ENCODE measurements at regions not wholly inside any gene's neighbourhood (a gene's known extent, or its start where the extent isn't known, plus 50 kb on each side); places are given as distances from the start of the nearest gene placed in this dataset.

GRCh38 chr10:120386896-120387295 lies 70.1 kb upstream of the PLPP4 start:
- TF ChIP-seq CTCF (IDR thresholded peaks at IDR 0.05) (no peak), POLR2A (IDR thresholded peaks at IDR 0.05) (no peak)

All from right lobe of liver (tissue), 4 donors.